GM23338 (cell line): ENCODE measurements at regions not wholly inside any gene's neighbourhood (a gene's known extent, or its start where the extent isn't known, plus 50 kb on each side); places are given as distances from the start of the nearest gene placed in this dataset.

Experiments used
- ATAC-seq: fragments of 200-7000 bp; cut with Tn5 transposase; 3 replicates; pipeline ENCODE4 v1.9.1; 2020
- DNase-seq: peaks from one replicate; pipeline ENCODE4 v3.0.0-alpha.2; 2015; ENCODE audit warnings: low spot score
- H2AFZ ChIP-seq: fragments of 200-600 bp; sonication (generic); 2 replicates; pipeline ENCODE4 v1.8.0; 2016; ENCODE audit warnings: antibody characterized with exemption, mild to moderate bottlenecking, moderate library complexity
- H3F3A ChIP-seq: fragments of 200-600 bp; sonication (generic); replicated peaks from 2 replicates; pipeline ENCODE4 v1.8.0; 2017; ENCODE audit warnings: antibody characterized with exemption, mixed run types, low read depth
- H3K27ac ChIP-seq: fragments of 200-600 bp; sonication (generic); 2 replicates; pipeline ENCODE4 v1.6.1; 2016; ENCODE audit warnings: low read depth
- H3K27me3 ChIP-seq: fragments of 200-600 bp; sonication (generic); 2 replicates; pipeline ENCODE4 v1.8.0; 2016; ENCODE audit warnings: mild to moderate bottlenecking, mixed run types, moderate library complexity; ENCODE audit not compliant: insufficient read depth
- H3K36me3 ChIP-seq: fragments of 200-600 bp; sonication (generic); 2 replicates; pipeline ENCODE4 v1.8.0; 2016; ENCODE audit warnings: mild to moderate bottlenecking; ENCODE audit not compliant: insufficient read depth
- H3K4me1 ChIP-seq: fragments of 200-600 bp; sonication (generic); 2 replicates; pipeline ENCODE4 v1.8.0; 2016; ENCODE audit warnings: mild to moderate bottlenecking, moderate library complexity; ENCODE audit not compliant: insufficient read depth
- H3K4me2 ChIP-seq: fragments of 200-600 bp; sonication (generic); 2 replicates; pipeline ENCODE4 v1.7.1; 2017; ENCODE audit warnings: mixed run types
- H3K4me3 ChIP-seq: fragments of 200-600 bp; sonication (generic); 2 replicates; pipeline ENCODE4 v1.6.1; 2016; ENCODE audit warnings: mixed run types
- H3K79me2 ChIP-seq: fragments of 200-600 bp; sonication (generic); replicated peaks from 2 replicates; pipeline ENCODE4 v1.8.0; 2017; ENCODE audit warnings: mild to moderate bottlenecking; ENCODE audit not compliant: insufficient read depth
- H3K9me2 ChIP-seq: fragments of 200-600 bp; sonication (generic); 2 replicates; pipeline ENCODE4 v1.8.0; 2017; ENCODE audit not compliant: insufficient read depth
- H4K20me1 ChIP-seq: fragments of 200-600 bp; sonication (generic); replicated peaks from 2 replicates; pipeline ENCODE4 v1.8.0; 2017; ENCODE audit warnings: mild to moderate bottlenecking; ENCODE audit not compliant: insufficient read depth
- H3K27ac Mint-ChIP-seq: 2 replicates; pipeline ENCODE4 v1.8.0; 2020; ENCODE audit warnings: inconsistent platforms, mild to moderate bottlenecking, moderate library complexity, mixed read lengths
- H3K27me3 Mint-ChIP-seq: 3 replicates; pipeline ENCODE4 v1.8.0; 2022; ENCODE audit warnings: low read depth, mild to moderate bottlenecking, moderate library complexity, mixed read lengths, inconsistent platforms; ENCODE audit not compliant: insufficient read depth, poor library complexity
- H3K36me3 Mint-ChIP-seq: 3 replicates; pipeline ENCODE4 v1.8.0; 2021; ENCODE audit warnings: low read depth, mild to moderate bottlenecking, inconsistent platforms, moderate library complexity, mixed read lengths
- H3K4me1 Mint-ChIP-seq: 3 replicates; pipeline ENCODE4 v1.8.0; 2020; ENCODE audit warnings: mild to moderate bottlenecking, inconsistent platforms, mixed read lengths
- H3K4me3 Mint-ChIP-seq: 3 replicates; pipeline ENCODE4 v1.8.0; 2021; ENCODE audit warnings: moderate library complexity, mild to moderate bottlenecking, inconsistent platforms, mixed read lengths
- H3K9me3 Mint-ChIP-seq: 3 replicates; pipeline ENCODE4 v1.8.0; 2020; ENCODE audit warnings: moderate library complexity, mild to moderate bottlenecking, inconsistent platforms, mixed read lengths
- CREB1 ChIP-seq: fragments of 250-450 bp; sonication (Bioruptor Pico); IDR thresholded peaks from 2 replicates; pipeline ENCODE4 v1.5.0; 2020; ENCODE audit warnings: low read depth, mild to moderate bottlenecking, moderate library complexity
- EZH2phosphoT487 ChIP-seq: fragments of 200-600 bp; sonication (generic); IDR thresholded peaks from one replicate; pipeline ENCODE4 v1.8.1; 2018; ENCODE audit warnings: antibody characterized with exemption; ENCODE audit not compliant: unreplicated experiment
- JUNB ChIP-seq: IDR thresholded peaks from one replicate; pipeline ENCODE4 v1.6.1; 2016; ENCODE audit warnings: antibody characterized with exemption; ENCODE audit not compliant: unreplicated experiment
- POLR2AphosphoS5 ChIP-seq: IDR thresholded peaks from 2 replicates; pipeline ENCODE4 v1.6.1; 2016; ENCODE audit warnings: antibody characterized with exemption, low read depth
- ZNF114 ChIP-seq: fragments of 250-450 bp; sonication (Bioruptor Pico); IDR thresholded peaks from 2 replicates; pipeline ENCODE4 v1.5.0; 2020; ENCODE audit warnings: mild to moderate bottlenecking, moderate library complexity
- ZNF331 ChIP-seq: fragments of 250-450 bp; sonication (Bioruptor Pico); IDR thresholded peaks from 2 replicates; pipeline ENCODE4 v1.5.0; 2020; ENCODE audit warnings: low read depth, mild to moderate bottlenecking, moderate library complexity
- TF ChIP-seq, protein P1 (sequence below): fragments of 250-450 bp; sonication (Bioruptor Pico); IDR thresholded peaks from 2 replicates; pipeline ENCODE4 v1.5.0; 2020; ENCODE audit warnings: mild to moderate bottlenecking, moderate library complexity
- TF ChIP-seq, protein P2 (sequence below): IDR thresholded peaks from one replicate; pipeline ENCODE4 v1.6.1; 2018; ENCODE audit warnings: antibody characterized with exemption; ENCODE audit not compliant: unreplicated experiment
- TF ChIP-seq, protein P3 (sequence below), 2 experiments: fragments of 200-600 bp in 1 of 2; sonication (generic) in 1 of 2; conservative IDR thresholded peaks; 2 replicates each; pipeline versions ENCODE4 v1.5.1 to v1.6.1; 2016 to 2017; ENCODE audit warnings: antibody characterized with exemption in 2 of 2, low read depth in 2 of 2, mild to moderate bottlenecking in 2 of 2, moderate library complexity in 1 of 2

- TF ChIP-seq, protein P1, sequence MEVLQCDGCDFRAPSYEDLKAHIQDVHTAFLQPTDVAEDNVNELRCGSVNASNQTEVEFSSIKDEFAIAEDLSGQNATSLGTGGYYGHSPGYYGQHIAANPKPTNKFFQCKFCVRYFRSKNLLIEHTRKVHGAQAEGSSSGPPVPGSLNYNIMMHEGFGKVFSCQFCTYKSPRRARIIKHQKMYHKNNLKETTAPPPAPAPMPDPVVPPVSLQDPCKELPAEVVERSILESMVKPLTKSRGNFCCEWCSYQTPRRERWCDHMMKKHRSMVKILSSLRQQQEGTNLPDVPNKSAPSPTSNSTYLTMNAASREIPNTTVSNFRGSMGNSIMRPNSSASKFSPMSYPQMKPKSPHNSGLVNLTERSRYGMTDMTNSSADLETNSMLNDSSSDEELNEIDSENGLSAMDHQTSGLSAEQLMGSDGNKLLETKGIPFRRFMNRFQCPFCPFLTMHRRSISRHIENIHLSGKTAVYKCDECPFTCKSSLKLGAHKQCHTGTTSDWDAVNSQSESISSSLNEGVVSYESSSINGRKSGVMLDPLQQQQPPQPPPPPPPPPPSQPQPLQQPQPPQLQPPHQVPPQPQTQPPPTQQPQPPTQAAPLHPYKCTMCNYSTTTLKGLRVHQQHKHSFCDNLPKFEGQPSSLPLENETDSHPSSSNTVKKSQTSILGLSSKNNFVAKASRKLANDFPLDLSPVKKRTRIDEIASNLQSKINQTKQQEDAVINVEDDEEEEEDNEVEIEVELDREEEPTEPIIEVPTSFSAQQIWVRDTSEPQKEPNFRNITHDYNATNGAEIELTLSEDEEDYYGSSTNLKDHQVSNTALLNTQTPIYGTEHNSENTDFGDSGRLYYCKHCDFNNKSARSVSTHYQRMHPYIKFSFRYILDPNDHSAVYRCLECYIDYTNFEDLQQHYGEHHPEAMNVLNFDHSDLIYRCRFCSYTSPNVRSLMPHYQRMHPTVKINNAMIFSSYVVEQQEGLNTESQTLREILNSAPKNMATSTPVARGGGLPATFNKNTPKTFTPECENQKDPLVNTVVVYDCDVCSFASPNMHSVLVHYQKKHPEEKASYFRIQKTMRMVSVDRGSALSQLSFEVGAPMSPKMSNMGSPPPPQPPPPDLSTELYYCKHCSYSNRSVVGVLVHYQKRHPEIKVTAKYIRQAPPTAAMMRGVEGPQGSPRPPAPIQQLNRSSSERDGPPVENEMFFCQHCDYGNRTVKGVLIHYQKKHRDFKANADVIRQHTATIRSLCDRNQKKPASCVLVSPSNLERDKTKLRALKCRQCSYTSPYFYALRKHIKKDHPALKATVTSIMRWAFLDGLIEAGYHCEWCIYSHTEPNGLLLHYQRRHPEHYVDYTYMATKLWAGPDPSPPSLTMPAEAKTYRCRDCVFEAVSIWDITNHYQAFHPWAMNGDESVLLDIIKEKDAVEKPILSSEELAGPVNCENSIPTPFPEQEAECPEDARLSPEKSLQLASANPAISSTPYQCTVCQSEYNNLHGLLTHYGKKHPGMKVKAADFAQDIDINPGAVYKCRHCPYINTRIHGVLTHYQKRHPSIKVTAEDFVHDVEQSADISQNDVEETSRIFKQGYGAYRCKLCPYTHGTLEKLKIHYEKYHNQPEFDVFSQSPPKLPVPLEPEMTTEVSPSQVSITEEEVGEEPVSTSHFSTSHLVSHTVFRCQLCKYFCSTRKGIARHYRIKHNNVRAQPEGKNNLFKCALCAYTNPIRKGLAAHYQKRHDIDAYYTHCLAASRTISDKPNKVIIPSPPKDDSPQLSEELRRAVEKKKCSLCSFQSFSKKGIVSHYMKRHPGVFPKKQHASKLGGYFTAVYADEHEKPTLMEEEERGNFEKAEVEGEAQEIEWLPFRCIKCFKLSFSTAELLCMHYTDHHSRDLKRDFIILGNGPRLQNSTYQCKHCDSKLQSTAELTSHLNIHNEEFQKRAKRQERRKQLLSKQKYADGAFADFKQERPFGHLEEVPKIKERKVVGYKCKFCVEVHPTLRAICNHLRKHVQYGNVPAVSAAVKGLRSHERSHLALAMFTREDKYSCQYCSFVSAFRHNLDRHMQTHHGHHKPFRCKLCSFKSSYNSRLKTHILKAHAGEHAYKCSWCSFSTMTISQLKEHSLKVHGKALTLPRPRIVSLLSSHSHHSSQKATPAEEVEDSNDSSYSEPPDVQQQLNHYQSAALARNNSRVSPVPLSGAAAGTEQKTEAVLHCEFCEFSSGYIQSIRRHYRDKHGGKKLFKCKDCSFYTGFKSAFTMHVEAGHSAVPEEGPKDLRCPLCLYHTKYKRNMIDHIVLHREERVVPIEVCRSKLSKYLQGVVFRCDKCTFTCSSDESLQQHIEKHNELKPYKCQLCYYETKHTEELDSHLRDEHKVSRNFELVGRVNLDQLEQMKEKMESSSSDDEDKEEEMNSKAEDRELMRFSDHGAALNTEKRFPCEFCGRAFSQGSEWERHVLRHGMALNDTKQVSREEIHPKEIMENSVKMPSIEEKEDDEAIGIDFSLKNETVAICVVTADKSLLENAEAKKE, result no peak
- no peak for TF ChIP-seq EZH2phosphoT487
- TF ChIP-seq, protein P2, sequence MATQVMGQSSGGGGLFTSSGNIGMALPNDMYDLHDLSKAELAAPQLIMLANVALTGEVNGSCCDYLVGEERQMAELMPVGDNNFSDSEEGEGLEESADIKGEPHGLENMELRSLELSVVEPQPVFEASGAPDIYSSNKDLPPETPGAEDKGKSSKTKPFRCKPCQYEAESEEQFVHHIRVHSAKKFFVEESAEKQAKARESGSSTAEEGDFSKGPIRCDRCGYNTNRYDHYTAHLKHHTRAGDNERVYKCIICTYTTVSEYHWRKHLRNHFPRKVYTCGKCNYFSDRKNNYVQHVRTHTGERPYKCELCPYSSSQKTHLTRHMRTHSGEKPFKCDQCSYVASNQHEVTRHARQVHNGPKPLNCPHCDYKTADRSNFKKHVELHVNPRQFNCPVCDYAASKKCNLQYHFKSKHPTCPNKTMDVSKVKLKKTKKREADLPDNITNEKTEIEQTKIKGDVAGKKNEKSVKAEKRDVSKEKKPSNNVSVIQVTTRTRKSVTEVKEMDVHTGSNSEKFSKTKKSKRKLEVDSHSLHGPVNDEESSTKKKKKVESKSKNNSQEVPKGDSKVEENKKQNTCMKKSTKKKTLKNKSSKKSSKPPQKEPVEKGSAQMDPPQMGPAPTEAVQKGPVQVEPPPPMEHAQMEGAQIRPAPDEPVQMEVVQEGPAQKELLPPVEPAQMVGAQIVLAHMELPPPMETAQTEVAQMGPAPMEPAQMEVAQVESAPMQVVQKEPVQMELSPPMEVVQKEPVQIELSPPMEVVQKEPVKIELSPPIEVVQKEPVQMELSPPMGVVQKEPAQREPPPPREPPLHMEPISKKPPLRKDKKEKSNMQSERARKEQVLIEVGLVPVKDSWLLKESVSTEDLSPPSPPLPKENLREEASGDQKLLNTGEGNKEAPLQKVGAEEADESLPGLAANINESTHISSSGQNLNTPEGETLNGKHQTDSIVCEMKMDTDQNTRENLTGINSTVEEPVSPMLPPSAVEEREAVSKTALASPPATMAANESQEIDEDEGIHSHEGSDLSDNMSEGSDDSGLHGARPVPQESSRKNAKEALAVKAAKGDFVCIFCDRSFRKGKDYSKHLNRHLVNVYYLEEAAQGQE, result no peak
These were observed 409.9 kb upstream of the SPTLC3 start (continued) for GRCh38 chr20:12598894-12599293.

GRCh38 chr20:12599494-12599893 is 409.3 kb upstream of the SPTLC3 start:
- Histone ChIP-seq H3K4me3 (no peak overlapping the region), H4K20me1 (no peaks in the 10 kb centered on the region), H3K4me1 (peaks cover 19% of the 10 kb centered on the region; the same call in 1 of the 2 replicates), H3K27ac (no peak overlapping the region), H3K79me2 (no peaks in the 10 kb centered on the region), H3K4me2 (no peak overlapping the region), H3K36me3 (no peaks in the 10 kb centered on the region), H3K9me2 (no peaks in the 10 kb centered on the region), H3K27me3 (no peaks in the 10 kb centered on the region), H3F3A (no peaks in the 10 kb centered on the region), H2AFZ (no peak overlapping the region)
- DNase-seq (no peak), ATAC-seq (no peak)
- Mint-ChIP-seq H3K4me1 (peaks cover 30% of the 10 kb centered on the region), H3K4me3 (no peak overlapping the region), H3K27me3 (peaks cover 2% of the 10 kb centered on the region), H3K9me3 (no peaks in the 10 kb centered on the region), H3K36me3 (no peaks in the 10 kb centered on the region), H3K27ac (no peak overlapping the region)
- no peak for TF ChIP-seq ZNF114 (CRISPR knock-in tag)
- TF ChIP-seq, protein P2, result no peak
- TF ChIP-seq JUNB, result no peak
- TF ChIP-seq ZNF331 (CRISPR knock-in tag), result no peak
- no peak for TF ChIP-seq POLR2AphosphoS5
- TF ChIP-seq, protein P3, sequence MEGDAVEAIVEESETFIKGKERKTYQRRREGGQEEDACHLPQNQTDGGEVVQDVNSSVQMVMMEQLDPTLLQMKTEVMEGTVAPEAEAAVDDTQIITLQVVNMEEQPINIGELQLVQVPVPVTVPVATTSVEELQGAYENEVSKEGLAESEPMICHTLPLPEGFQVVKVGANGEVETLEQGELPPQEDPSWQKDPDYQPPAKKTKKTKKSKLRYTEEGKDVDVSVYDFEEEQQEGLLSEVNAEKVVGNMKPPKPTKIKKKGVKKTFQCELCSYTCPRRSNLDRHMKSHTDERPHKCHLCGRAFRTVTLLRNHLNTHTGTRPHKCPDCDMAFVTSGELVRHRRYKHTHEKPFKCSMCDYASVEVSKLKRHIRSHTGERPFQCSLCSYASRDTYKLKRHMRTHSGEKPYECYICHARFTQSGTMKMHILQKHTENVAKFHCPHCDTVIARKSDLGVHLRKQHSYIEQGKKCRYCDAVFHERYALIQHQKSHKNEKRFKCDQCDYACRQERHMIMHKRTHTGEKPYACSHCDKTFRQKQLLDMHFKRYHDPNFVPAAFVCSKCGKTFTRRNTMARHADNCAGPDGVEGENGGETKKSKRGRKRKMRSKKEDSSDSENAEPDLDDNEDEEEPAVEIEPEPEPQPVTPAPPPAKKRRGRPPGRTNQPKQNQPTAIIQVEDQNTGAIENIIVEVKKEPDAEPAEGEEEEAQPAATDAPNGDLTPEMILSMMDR (conservative IDR thresholded peaks at IDR 0.05; ENCODE audit: low read depth in 2 of 2), result no peak
- TF ChIP-seq CREB1, result no peak
